ENCODE measurements at regions not wholly inside any gene's neighbourhood (a gene's known extent, or its start where the extent isn't known, plus 50 kb on each side); places are given as distances from the start of the nearest gene placed in this dataset.
"Not testable (repeated sequence)": the region's sequence is repeated elsewhere in the genome, so short reads cannot be mapped to it uniquely, and the experiment has no call there.

- TF ChIP-seq CBX5 (IDR thresholded peaks at IDR 0.05; ENCODE audit: low read depth, low read length); BCL11A (IDR thresholded peaks at IDR 0.05; ENCODE audit: low read depth in 2 of 2, low read length in 2 of 2); FOSL1 (IDR thresholded peaks at IDR 0.05; ENCODE audit: insufficient read depth, low read depth, low read length); GABPA (IDR thresholded peaks at IDR 0.05; ENCODE audit: borderline replicate concordance, insufficient read depth, low read length); BRCA1 (IDR thresholded peaks at IDR 0.05; ENCODE audit: low read depth, low read length); TBP (IDR thresholded peaks at IDR 0.05; ENCODE audit: low read depth, low read length); POLR2A (IDR thresholded peaks at IDR 0.05; ENCODE audit: control extremely low read depth in 1 of 2, low read depth in 2 of 2, low read length in 2 of 2); MAFK (IDR thresholded peaks at IDR 0.05; ENCODE audit: low read depth, low read length); CHD2 (IDR thresholded peaks at IDR 0.05; ENCODE audit: low read length): not testable (repeated sequence)
- TF ChIP-seq CTCF (IDR thresholded peaks at IDR 0.05; ENCODE audit: control extremely low read depth in 1 of 3, insufficient read depth in 1 of 3, low read depth in 1 of 3, low read length in 3 of 3) (peak; percentile 35 to 52 (median 52); a peak in 3 of 4 replicates), RAD21 (IDR thresholded peaks at IDR 0.05 in 1 of 2, conservative IDR thresholded peaks at IDR 0.05 in 1 of 2; ENCODE audit: low read depth in 2 of 2, low read length in 2 of 2) (peak; percentile 19 to 43; a peak in 3 of 4 replicates)
These were observed 87.2 kb upstream of the SFSWAP start for GRCh38 chr12:131623404-131624368.

All from H1 (cell line).